Activated CD8-positive, alpha-beta T cell treated with anti-CD3 and anti-CD28 coated beads, Interleukin-2, amount 10 ng/mL, durations not matched to agents 7 days and 5 days (primary cell): ENCODE measurements at regions not wholly inside any gene's neighbourhood (a gene's known extent, or its start where the extent isn't known, plus 50 kb on each side); places are given as distances from the start of the nearest gene placed in this dataset.
"Not testable (repeated sequence)": the region's sequence is repeated elsewhere in the genome, so short reads cannot be mapped to it uniquely, and the experiment has no call there.

Experiments used
- ATAC-seq: fragments of 150-1000 bp; cut with Tn5 transposase; one replicate; pipeline ENCODE4 v1.10.0; 2021; ENCODE audit warnings: moderate library complexity
- CTCF ChIA-PET: fragments of 350-600 bp; sonication (Branson Sonifier 250); formaldehyde crosslinking; loops from one replicate; lab custom pipeline; 2021; ENCODE audit warnings: antibody characterized with exemption; lab: Charles Lee
- POLR2A ChIA-PET: fragments of 350-600 bp; sonication (Branson Sonifier 250); formaldehyde crosslinking; loops from one replicate; lab custom pipeline; 2021; ENCODE audit warnings: antibody characterized with exemption; lab: Charles Lee
- DNase-seq: peaks from one replicate; pipeline ENCODE4 v3.0.0-alpha.2; 2020
- H3K27ac Mint-ChIP-seq: one replicate; pipeline ENCODE4 v1.8.0; 2021; ENCODE audit warnings: mild to moderate bottlenecking, mixed read lengths
- H3K27me3 Mint-ChIP-seq: one replicate; pipeline ENCODE4 v1.8.0; 2021; ENCODE audit warnings: low read depth, mixed read lengths
- H3K36me3 Mint-ChIP-seq: one replicate; pipeline ENCODE4 v1.8.0; 2021; ENCODE audit warnings: low read depth, mixed read lengths
- H3K4me1 Mint-ChIP-seq: one replicate; pipeline ENCODE4 v1.8.0; 2021; ENCODE audit warnings: low read depth, mixed read lengths
- H3K4me3 Mint-ChIP-seq: one replicate; pipeline ENCODE4 v1.8.0; 2021; ENCODE audit warnings: mild to moderate bottlenecking, mixed read lengths
- H3K9me3 Mint-ChIP-seq: one replicate; pipeline ENCODE4 v1.8.0; 2022; ENCODE audit warnings: mixed read lengths; ENCODE audit not compliant: insufficient read depth

DNA sequence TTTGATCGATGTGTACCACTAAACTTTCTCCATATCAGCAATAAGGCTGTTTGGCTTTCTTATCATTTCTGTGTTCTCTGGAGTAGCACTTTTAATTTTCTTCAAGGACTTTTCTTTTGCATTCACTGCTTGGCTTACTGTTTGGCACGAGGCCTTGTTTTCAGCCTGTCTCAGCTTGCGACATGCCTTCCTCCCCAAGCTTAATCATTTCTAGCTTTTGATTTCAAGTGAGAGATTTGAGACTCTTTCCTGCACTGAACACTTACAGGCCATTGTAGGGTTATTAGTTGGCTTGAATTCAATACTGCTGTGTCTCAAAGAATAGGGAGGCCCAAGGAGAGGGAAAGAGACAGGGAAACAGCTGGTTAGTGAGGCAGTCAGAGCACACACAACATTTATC lies 120.6 kb upstream of the KCND3 start:
- peaks cover 3% of the 10 kb centered on the region for H3K4me1 Mint-ChIP-seq
- CTCF ChIA-PET, result no interaction called here
- H3K36me3 Mint-ChIP-seq, result no peaks in the 10 kb centered on the region
- H3K4me3 Mint-ChIP-seq, result no peak overlapping the region
- DNase-seq (no peak), ATAC-seq (no peak)
- no peak overlapping the region for H3K27ac Mint-ChIP-seq
- H3K27me3 Mint-ChIP-seq, result peaks cover 9% of the 10 kb centered on the region
- POLR2A ChIA-PET, result no interaction called here
- no peaks in the 10 kb centered on the region for H3K9me3 Mint-ChIP-seq

GRCh38 chr1:112111734-112112133 lies 122.3 kb upstream of the KCND3 start:
- H3K36me3 Mint-ChIP-seq, result no peaks in the 10 kb centered on the region
- no peaks in the 10 kb centered on the region for H3K9me3 Mint-ChIP-seq
- H3K4me1 Mint-ChIP-seq, result peaks cover 3% of the 10 kb centered on the region
- H3K27me3 Mint-ChIP-seq, result peaks cover 5% of the 10 kb centered on the region
- no peak overlapping the region for H3K4me3 Mint-ChIP-seq
- CTCF ChIA-PET, result no interaction called here
- POLR2A ChIA-PET, result no interaction called here
- ATAC-seq, result no peak
- no peak for DNase-seq
- no peak overlapping the region for H3K27ac Mint-ChIP-seq

- Mint-ChIP-seq H3K4me3 (no peak overlapping the region), H3K27me3 (no peaks in the 10 kb centered on the region), H3K27ac (no peak overlapping the region), H3K36me3 (no peaks in the 10 kb centered on the region), H3K9me3 (no peaks in the 10 kb centered on the region), H3K4me1 (peaks cover 3% of the 10 kb centered on the region)
- CTCF ChIA-PET, result no interaction called here
- POLR2A ChIA-PET, result no interaction called here
- ATAC-seq (no peak), DNase-seq (no peak)
Observed at GRCh38 chr1:112114540-112114939, 125.1 kb upstream of the KCND3 start.

DNA sequence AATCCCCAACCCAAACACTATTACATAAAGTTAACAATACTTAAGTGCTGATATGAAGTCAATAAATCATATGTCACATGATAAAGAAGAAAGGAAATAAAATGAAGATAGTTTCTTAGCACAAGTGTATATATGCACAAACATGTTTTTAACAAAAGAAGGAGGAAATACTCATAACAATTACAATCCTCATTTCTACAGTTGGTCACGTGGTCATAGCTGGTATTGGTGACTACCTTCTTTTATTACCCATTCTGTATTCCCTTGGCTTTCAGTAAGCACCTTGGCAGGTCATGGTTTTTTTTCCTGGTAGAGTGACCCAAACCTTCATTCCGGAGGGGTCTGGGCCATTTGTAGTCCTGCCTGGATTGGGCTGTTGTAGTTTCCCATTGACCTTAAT lies 137.1 kb upstream of the KCND3 start:
- no peaks in the 10 kb centered on the region for H3K36me3 Mint-ChIP-seq

DNA sequence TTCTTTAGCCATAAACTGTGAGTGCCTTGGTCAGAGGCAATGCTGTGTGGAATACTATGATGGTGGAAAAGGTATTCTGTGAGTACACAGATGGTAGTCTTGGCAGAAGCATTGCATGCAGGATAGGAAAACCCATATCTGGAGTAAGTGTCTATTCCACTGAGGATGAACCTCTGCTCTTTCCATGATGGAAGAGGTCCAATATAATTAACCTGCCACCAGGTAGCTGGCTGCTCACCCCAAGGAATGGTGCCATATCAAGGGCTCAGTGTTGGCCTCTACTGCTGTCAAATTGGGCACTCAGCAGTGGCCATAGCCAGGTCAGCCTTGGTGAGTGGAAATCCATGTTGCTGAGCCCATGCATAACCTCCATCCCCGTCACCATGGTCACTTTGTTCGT lies 138.1 kb upstream of the KCND3 start:
- H3K4me1 Mint-ChIP-seq, H3K27me3 Mint-ChIP-seq, CTCF ChIA-PET, H3K9me3 Mint-ChIP-seq, POLR2A ChIA-PET, H3K27ac Mint-ChIP-seq, ATAC-seq, H3K4me3 Mint-ChIP-seq, H3K36me3 Mint-ChIP-seq, DNase-seq: not testable (repeated sequence)

More for the DNA sequence above, 137.1 kb upstream of the KCND3 start:
- Mint-ChIP-seq H3K27ac (no peak overlapping the region), H3K4me1 (no peaks in the 10 kb centered on the region), H3K9me3 (no peaks in the 10 kb centered on the region), H3K4me3 (no peak overlapping the region), H3K27me3 (peaks cover 6% of the 10 kb centered on the region)
- CTCF ChIA-PET, result no interaction called here
- DNase-seq (no peak), ATAC-seq (no peak)
- POLR2A ChIA-PET, result no interaction called here

DNA sequence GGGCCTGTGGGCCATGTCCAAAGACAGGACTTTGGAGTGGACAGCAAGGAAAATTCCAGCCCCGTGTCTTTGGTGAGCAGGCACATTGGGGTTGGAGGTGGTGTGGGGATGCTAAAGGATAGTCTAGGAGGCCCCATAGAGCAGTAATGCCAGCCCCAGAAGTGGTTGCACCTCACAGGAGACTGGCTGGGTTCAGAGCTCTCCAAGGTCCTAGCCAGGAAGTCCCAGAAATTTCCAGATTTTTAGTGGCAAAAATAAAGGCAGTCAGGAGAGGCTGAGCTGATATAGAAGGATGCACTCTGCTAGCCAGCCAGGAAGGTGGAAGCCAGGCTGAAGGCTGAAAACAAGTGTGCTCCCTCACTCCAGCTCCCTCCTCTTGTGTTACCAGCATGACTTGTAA lies 144.0 kb upstream of the KCND3 start:
- H3K4me1 Mint-ChIP-seq, result no peaks in the 10 kb centered on the region
- H3K36me3 Mint-ChIP-seq, result no peaks in the 10 kb centered on the region
- no peak overlapping the region for H3K4me3 Mint-ChIP-seq
- no peak overlapping the region for H3K27ac Mint-ChIP-seq
- DNase-seq (no peak), ATAC-seq (no peak)
- CTCF ChIA-PET, result no interaction called here
- H3K27me3 Mint-ChIP-seq, result peaks cover 3% of the 10 kb centered on the region
- POLR2A ChIA-PET, result no interaction called here
- no peaks in the 10 kb centered on the region for H3K9me3 Mint-ChIP-seq

GRCh38 chr1:112140743-112141142 lies 151.3 kb upstream of the KCND3 start:
- Mint-ChIP-seq H3K27ac (no peak overlapping the region), H3K9me3 (no peaks in the 10 kb centered on the region), H3K36me3 (no peaks in the 10 kb centered on the region), H3K4me1 (no peaks in the 10 kb centered on the region), H3K4me3 (no peak overlapping the region), H3K27me3 (peaks cover 3% of the 10 kb centered on the region)
- DNase-seq, result no peak
- ChIA-PET CTCF (no interaction called here), POLR2A (no interaction called here)
- no peak for ATAC-seq

DNA sequence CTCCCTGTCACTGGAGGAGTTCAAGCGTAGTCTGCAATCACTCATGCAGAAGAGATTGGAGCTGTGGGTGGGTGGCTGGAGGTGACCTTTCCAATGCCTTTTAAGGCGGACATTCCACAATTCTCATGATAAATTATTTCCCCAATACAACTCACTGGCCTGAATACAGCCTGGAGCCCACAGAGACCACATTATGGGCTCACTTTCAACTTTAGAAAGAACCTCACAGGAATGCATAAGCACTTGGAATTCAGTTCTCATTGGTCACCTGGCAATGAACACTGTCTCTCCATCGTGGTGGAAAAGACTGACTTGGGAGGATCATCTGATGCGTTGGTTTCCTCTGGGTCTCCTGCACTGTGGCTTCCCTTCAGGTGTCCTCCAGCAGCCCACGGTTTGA lies 151.8 kb upstream of the KCND3 start:
- H3K4me1 Mint-ChIP-seq, result no peaks in the 10 kb centered on the region
- no peak for ATAC-seq
- no peaks in the 10 kb centered on the region for H3K36me3 Mint-ChIP-seq
- no peak for DNase-seq
- H3K27me3 Mint-ChIP-seq, result peaks cover 3% of the 10 kb centered on the region
- ChIA-PET POLR2A (no interaction called here), CTCF (no interaction called here)
- no peak overlapping the region for H3K27ac Mint-ChIP-seq
- no peak overlapping the region for H3K4me3 Mint-ChIP-seq
- no peaks in the 10 kb centered on the region for H3K9me3 Mint-ChIP-seq

DNA sequence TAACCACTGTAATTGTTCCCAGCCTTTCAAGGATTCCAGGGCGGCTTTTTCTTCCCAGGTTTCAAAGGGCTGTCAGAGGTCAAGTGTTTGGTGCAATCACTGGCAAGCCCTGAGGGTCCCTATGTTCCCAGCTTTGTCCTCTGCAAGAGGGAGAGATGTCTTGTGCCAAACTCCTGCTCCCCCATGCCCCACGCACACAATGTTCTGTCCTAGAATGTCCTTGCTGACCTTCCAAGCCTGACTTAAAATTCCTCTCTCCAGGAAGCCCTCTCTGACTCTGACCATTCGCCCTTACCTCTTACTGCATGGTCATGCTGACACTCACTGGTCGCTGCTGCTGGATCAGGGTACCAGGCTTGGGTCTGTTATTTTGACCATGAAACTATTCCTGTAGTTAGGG lies 152.5 kb upstream of the KCND3 start:
- no peaks in the 10 kb centered on the region for H3K27me3 Mint-ChIP-seq
- CTCF ChIA-PET, result interaction anchor here (0.6 kb wide), 1 partner anchor 1202 kb away, joined by 4 read pairs; no protein-coding TSS in a partner anchor
- DNase-seq (no peak), ATAC-seq (no peak)
- no peaks in the 10 kb centered on the region for H3K9me3 Mint-ChIP-seq
- no peak overlapping the region for H3K4me3 Mint-ChIP-seq
- H3K4me1 Mint-ChIP-seq, result no peaks in the 10 kb centered on the region
- no peaks in the 10 kb centered on the region for H3K36me3 Mint-ChIP-seq
- H3K27ac Mint-ChIP-seq, result no peak overlapping the region
- POLR2A ChIA-PET, result no interaction called here

DNA sequence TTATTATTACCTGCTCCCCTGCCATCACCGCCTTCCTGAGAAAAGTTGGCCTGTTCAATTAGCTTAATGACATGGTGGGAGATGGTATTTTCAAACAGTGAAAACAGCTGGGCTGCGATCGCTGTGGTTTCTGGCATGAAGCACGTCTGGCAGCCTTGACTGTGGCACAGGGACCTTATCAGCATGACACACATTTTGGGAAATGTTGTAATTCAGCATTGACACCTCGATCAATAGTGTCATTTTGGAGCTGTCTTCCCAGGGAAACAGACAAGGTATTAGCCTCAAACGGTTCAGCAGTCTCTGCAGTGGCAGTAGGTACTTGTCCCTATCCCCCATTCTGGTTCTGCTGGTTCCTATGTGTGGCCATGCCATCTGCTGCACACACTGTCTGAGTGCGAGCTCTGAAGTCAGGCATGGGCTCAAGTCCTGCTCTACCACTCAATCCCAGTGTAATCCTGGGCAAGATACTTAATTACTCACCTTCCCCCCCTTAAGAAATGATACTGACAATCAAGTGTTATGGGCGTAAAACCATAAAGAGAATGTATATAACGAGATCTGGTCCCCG lies 154.5 kb upstream of the KCND3 start:
- H3K27me3 Mint-ChIP-seq, result no peaks in the 10 kb centered on the region
- DNase-seq (no peak), ATAC-seq (no peak)
- no peak overlapping the region for H3K27ac Mint-ChIP-seq
- no peaks in the 10 kb centered on the region for H3K36me3 Mint-ChIP-seq
- ChIA-PET CTCF (no interaction called here), POLR2A (no interaction called here)
- no peaks in the 10 kb centered on the region for H3K4me1 Mint-ChIP-seq
- H3K4me3 Mint-ChIP-seq, result no peak overlapping the region
- no peaks in the 10 kb centered on the region for H3K9me3 Mint-ChIP-seq

GRCh38 chr1:112144733-112145426 lies 155.4 kb upstream of the KCND3 start:
- Mint-ChIP-seq H3K9me3 (no peaks in the 10 kb centered on the region), H3K27me3 (no peaks in the 10 kb centered on the region), H3K4me3 (no peak overlapping the region), H3K27ac (no peak overlapping the region), H3K4me1 (no peaks in the 10 kb centered on the region), H3K36me3 (no peaks in the 10 kb centered on the region)
- POLR2A ChIA-PET, result no interaction called here
- no peak for DNase-seq
- CTCF ChIA-PET, result no interaction called here
- ATAC-seq, result no peak

GRCh38 chr1:112146201-112146715 lies 156.8 kb upstream of the KCND3 start:
- Mint-ChIP-seq H3K9me3 (no peaks in the 10 kb centered on the region), H3K36me3 (no peaks in the 10 kb centered on the region), H3K4me3 (no peak overlapping the region), H3K27me3 (no peaks in the 10 kb centered on the region), H3K4me1 (no peaks in the 10 kb centered on the region), H3K27ac (no peak overlapping the region)
- DNase-seq, result no peak
- ChIA-PET CTCF (no interaction called here), POLR2A (no interaction called here)
- no peak for ATAC-seq
